ENCODE measurements at regions not wholly inside any gene's neighbourhood (a gene's known extent, or its start where the extent isn't known, plus 50 kb on each side); places are given as distances from the start of the nearest gene placed in this dataset.

DNA sequence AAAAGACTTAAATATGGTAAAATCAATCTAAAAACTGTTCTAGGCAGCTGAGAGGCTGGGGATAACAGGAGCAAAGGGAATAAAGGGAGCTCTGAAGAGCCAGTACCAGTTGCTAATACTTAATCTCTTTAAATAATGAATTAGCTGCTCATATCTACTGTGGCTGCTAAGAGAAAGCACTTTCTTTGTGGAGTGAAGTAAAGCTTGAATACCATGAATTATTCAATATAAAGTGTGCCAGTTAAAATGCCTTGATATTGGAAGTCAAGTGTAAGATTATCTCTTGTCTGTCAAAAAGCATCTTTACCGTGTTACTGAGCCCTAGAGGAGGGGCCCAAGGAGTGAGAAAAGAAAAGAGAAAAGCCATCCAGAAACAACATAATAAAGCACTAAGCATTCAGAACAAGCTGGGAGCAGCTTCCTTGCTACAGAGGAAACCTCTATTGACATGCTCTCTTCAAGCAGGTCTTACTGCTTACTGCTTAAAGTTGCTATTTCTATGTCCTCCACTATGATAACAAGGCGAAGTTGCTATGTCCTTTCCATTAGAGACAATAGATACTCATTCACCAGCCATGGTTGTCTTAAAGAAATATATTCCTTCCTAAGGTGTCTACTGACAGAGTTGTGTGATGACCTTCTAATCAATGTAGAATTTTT, 297.4 kb downstream of the CETN3 start:
- TF ChIP-seq, protein P1, sequence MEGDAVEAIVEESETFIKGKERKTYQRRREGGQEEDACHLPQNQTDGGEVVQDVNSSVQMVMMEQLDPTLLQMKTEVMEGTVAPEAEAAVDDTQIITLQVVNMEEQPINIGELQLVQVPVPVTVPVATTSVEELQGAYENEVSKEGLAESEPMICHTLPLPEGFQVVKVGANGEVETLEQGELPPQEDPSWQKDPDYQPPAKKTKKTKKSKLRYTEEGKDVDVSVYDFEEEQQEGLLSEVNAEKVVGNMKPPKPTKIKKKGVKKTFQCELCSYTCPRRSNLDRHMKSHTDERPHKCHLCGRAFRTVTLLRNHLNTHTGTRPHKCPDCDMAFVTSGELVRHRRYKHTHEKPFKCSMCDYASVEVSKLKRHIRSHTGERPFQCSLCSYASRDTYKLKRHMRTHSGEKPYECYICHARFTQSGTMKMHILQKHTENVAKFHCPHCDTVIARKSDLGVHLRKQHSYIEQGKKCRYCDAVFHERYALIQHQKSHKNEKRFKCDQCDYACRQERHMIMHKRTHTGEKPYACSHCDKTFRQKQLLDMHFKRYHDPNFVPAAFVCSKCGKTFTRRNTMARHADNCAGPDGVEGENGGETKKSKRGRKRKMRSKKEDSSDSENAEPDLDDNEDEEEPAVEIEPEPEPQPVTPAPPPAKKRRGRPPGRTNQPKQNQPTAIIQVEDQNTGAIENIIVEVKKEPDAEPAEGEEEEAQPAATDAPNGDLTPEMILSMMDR (IDR thresholded peaks at IDR 0.05) = no peak
- TF ChIP-seq ZFX (IDR thresholded peaks at IDR 0.05; ENCODE audit: borderline replicate concordance) = no peak
